Fibroblast of lung (primary cell): ENCODE measurements at regions not wholly inside any gene's neighbourhood (a gene's known extent, or its start where the extent isn't known, plus 50 kb on each side); places are given as distances from the start of the nearest gene placed in this dataset.

ENCODE experiments used
- CTCF ChIP-seq, 2 donors: IDR thresholded peaks in 1 of 2; conservative IDR thresholded peaks in 1 of 2; 1 replicate in 1 of 2; 2 replicates in 1 of 2; pipeline ENCODE4 v1.5.1; 2011 to 2012; ENCODE audit warnings: low read length in 2 of 2, control low read depth in 1 of 2, inconsistent platforms in 1 of 2, low read depth in 1 of 2, mild to moderate bottlenecking in 1 of 2
- EZH2 ChIP-seq: IDR thresholded peaks from 2 replicates; pipeline ENCODE4 v1.5.1; 2012; ENCODE audit warnings: low read length, control low read depth, mild to moderate bottlenecking; ENCODE audit errors: missing control alignments

- TF ChIP-seq CTCF (conservative IDR thresholded peaks at IDR 0.05 in 1 of 2, IDR thresholded peaks at IDR 0.05 in 1 of 2; ENCODE audit: low read depth in 1 of 2, low read length in 2 of 2): no peak
- TF ChIP-seq EZH2: no peak
Measured at GRCh38 chr6:99780556-99780885, 173.9 kb downstream of the PRDM13 start.
